Lower leg skin (tissue), 4 donors: ENCODE measurements at regions not wholly inside any gene's neighbourhood (a gene's known extent, or its start where the extent isn't known, plus 50 kb on each side); places are given as distances from the start of the nearest gene placed in this dataset.

ENCODE experiments used
- DNase-seq, 2 donors: peaks; one replicate each; pipeline ENCODE4 v3.0.0-alpha.2; 2019; ENCODE audit warnings: low spot score in 2 of 2
- H3K4me3 ChIP-seq: fragments of 200-600 bp; sonication (generic); 2 replicates; pipeline ENCODE4 v1.5.1; 2017; ENCODE audit warnings: mild to moderate bottlenecking, low read depth; ENCODE audit not compliant: poor library complexity, severe bottlenecking
- POLR2A ChIP-seq, 2 donors: fragments of 450-650 bp; IDR thresholded peaks; one replicate each; pipeline ENCODE4 v1.6.1; 2016 to 2017; ENCODE audit warnings: antibody characterized with exemption in 2 of 2, mild to moderate bottlenecking in 1 of 2, moderate library complexity in 1 of 2
- whole genome bisulfite sequencing, 2 donors: methylation state at CpG; one replicate each; pipeline ENCODE4 v1.1.5; 2018; 5-methylcytosine and 5-hydroxymethylcytosine counted together
- intact Hi-C: fragments of 100-400 bp; cut with DNase I; formaldehyde crosslinking; loops from one replicate; pipeline ENCODE4 v1.15.0; 2023; ENCODE audit warnings: low total_unique reads
- TF ChIP-seq, protein P1 (sequence below), 3 donors: fragments of 450-650 bp; IDR thresholded peaks; one replicate each; pipeline ENCODE4 v1.5.1; 2016; ENCODE audit warnings: antibody characterized with exemption in 3 of 3, mild to moderate bottlenecking in 3 of 3, moderate library complexity in 2 of 3

DNA sequence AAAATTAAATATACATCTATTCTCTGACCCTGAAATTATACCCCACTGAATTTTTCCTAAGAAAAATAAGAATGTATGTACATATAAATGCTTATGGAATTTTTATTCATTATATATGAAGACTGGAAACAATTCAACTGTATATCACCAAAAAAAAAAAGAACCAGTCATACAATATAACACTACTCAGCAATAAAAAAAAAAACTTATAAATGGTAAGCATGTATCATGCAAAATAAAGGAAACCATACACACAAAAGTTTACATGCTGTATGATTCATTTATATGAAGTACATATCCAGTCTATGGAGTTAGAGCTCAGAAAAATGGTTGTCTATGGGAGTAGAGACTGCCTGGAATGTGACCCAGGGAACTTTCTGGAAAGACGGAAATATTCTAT lies 199.4 kb upstream of the MIR17HG start:
- intact Hi-C loops, result no loop called here
- DNase-seq, result no peak
- H3K4me3 ChIP-seq, result no peak overlapping the region
- no peak for TF ChIP-seq POLR2A (IDR thresholded peaks at IDR 0.05)
- TF ChIP-seq, protein P1, sequence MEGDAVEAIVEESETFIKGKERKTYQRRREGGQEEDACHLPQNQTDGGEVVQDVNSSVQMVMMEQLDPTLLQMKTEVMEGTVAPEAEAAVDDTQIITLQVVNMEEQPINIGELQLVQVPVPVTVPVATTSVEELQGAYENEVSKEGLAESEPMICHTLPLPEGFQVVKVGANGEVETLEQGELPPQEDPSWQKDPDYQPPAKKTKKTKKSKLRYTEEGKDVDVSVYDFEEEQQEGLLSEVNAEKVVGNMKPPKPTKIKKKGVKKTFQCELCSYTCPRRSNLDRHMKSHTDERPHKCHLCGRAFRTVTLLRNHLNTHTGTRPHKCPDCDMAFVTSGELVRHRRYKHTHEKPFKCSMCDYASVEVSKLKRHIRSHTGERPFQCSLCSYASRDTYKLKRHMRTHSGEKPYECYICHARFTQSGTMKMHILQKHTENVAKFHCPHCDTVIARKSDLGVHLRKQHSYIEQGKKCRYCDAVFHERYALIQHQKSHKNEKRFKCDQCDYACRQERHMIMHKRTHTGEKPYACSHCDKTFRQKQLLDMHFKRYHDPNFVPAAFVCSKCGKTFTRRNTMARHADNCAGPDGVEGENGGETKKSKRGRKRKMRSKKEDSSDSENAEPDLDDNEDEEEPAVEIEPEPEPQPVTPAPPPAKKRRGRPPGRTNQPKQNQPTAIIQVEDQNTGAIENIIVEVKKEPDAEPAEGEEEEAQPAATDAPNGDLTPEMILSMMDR (IDR thresholded peaks at IDR 0.05), result no peak
- 88 to 95% methylated on average over 1 of the region's 1 CpG for WGBS, 2 donors

DNA sequence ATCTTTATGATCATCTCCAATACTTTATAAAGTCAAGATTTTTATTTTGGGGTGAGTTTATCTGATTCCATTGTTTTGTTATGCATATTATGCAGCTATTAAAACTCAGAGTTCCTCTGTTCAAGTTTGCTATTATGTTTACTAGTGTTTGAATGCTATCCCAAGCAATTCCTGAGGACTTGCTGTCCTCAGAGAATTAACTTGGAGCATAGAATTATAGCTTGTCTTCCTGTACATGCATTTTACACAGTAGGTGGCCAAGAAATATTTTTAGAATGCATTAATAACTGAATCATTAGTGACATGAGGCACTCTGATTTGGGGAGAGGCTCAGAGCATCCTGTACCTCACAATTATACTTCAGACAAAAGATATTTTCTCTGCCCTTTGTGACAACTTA lies 195.6 kb upstream of the MIR17HG start:
- intact Hi-C loops, result no loop called here
- H3K4me3 ChIP-seq, result no peak overlapping the region
- TF ChIP-seq POLR2A (IDR thresholded peaks at IDR 0.05), result no peak
- TF ChIP-seq, protein P1 (IDR thresholded peaks at IDR 0.05), result no peak
- DNase-seq, result no peak

DNA sequence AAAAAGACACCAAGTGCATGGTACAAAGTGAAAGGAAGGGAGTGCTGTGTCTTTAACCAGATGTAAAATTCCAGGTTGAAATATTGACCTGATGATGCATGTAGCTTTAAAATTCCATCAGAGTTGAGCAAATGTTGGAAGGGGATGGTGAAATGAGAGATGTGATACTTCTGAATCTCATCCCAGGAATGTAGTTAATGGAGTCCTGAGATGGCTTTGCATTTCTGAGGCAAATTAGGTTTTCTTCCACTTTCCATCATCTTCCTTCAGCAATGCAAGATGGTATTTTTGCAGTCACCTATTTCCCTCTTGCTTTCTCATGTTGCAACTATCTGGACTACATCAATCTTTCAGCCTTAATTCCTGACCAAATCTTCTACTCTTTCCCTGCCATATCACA lies 194.1 kb upstream of the MIR17HG start:
- no peak overlapping the region for H3K4me3 ChIP-seq
- DNase-seq, result no peak
- intact Hi-C loops, result no loop called here
- TF ChIP-seq, protein P1 (IDR thresholded peaks at IDR 0.05), result no peak
- no peak for TF ChIP-seq POLR2A (IDR thresholded peaks at IDR 0.05)

DNA sequence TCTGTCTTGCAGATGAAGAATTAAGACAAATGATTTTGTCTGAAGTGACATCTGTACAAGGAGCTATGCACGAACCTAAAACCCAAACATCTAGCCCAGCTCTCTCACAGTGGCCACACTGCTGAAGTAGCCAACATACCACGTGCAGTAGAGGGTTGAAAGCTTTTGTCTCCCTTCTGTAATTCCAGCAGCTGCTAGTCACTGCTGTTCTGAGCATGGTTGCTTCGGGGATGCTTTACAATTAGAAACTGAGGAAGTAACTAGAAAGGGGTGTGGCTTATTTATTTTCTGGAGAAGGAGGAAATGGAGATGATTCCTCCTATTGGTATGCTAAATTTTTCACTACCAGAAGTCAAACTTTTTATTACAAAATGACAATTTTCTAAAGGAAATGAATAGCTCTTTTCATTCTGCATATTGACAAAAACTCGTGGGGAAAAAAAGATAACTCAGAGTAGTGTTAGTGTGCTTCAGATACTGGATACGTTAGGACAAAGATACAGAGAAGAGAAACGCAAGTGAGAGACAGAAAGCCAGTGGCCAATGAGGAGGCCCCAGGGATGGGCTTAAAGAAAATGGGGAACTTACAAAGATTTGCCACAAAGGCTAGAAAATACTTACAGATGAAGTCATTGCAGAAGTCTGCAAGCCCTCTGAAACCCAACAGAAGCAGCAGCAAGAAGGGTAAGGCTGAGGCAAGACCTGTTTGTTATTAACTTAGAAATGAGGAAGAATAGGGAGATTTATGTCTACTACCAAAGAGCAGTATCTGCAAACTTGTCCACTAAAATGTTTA lies 192.7 kb upstream of the MIR17HG start:
- TF ChIP-seq, protein P1 (IDR thresholded peaks at IDR 0.05), result no peak
- TF ChIP-seq POLR2A (IDR thresholded peaks at IDR 0.05), result no peak
- WGBS, 2 donors, result 52 to 56% methylated on average over 6 of the region's 6 CpGs
- intact Hi-C loops, result no loop called here
- no peak overlapping the region for H3K4me3 ChIP-seq
- DNase-seq, result no peak

DNA sequence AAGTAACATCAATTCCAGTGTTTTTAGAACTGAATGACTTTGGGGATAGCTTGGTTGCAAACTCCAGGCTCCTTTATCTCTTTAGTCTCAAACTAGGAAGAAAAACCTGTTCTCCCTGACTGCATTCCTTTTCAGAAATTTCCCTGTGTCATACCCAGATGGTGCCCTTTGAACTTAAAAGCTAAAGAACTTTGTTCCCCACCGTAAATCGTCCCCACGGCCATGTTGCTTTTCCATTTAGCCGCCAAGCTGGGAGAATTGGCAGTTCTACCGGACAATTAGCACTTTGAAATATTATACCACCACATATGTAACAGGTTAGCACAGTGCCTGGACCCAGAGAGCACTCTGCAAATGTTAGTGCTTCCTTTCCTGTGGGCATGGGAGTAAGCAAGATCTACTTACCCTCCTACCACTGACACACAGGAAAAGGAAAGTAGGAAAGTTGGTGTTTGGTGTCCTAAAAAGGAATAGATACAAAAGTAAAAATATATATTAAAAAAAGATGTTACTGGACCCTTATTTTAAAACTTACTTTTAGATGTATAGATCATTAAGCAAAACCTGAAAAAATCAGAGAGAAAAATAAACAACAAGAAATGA lies 191.9 kb upstream of the MIR17HG start:
- H3K4me3 ChIP-seq, result no peak overlapping the region
- TF ChIP-seq, protein P1 (IDR thresholded peaks at IDR 0.05), result no peak
- no peak for TF ChIP-seq POLR2A (IDR thresholded peaks at IDR 0.05)
- DNase-seq, result no peak
- intact Hi-C loops, result no loop called here
- 19 to 33% methylated on average over 5 of the region's 5 CpGs for WGBS, 2 donors
